HFF-Myc (cell line): ENCODE measurements at regions not wholly inside any gene's neighbourhood (a gene's known extent, or its start where the extent isn't known, plus 50 kb on each side); places are given as distances from the start of the nearest gene placed in this dataset.

Experiments used
- DNase-seq: peaks from one replicate; pipeline ENCODE4 v3.0.0-alpha.2; 2011; ENCODE audit warnings: low read depth; ENCODE audit errors: extremely low read depth
- H3K4me3 ChIP-seq: replicated peaks from 2 replicates; pipeline ENCODE4 v1.5.1; 2011; ENCODE audit warnings: low read depth, mild to moderate bottlenecking, control low read depth, low read length
- CTCF ChIP-seq: IDR thresholded peaks from 2 replicates; pipeline ENCODE4 v1.5.1; 2012; ENCODE audit warnings: mild to moderate bottlenecking, low read depth, low read length, control low read depth; ENCODE audit errors: missing control alignments

- H3K4me3 ChIP-seq = no peak overlapping the region
- DNase-seq = no peak
- TF ChIP-seq CTCF = no peak
These were observed 350.1 kb downstream of the FOXO1 start for GRCh38 chr13:40316301-40316700.

- DNase-seq = no peak
- TF ChIP-seq CTCF = no peak
- no peak overlapping the region for H3K4me3 ChIP-seq
These were observed 348.5 kb downstream of the FOXO1 start for GRCh38 chr13:40317980-40318327.

- TF ChIP-seq CTCF = no peak
- no peak overlapping the region for H3K4me3 ChIP-seq
- no peak for DNase-seq
These were observed 348.1 kb downstream of the FOXO1 start for GRCh38 chr13:40318366-40318765.

GRCh38 chr13:40319699-40320579 is 346.5 kb downstream of the FOXO1 start:
- no peak for DNase-seq
- no peak overlapping the region for H3K4me3 ChIP-seq
- no peak for TF ChIP-seq CTCF

- no peak for TF ChIP-seq CTCF
- no peak overlapping the region for H3K4me3 ChIP-seq
- DNase-seq = no peak
These were observed 338.4 kb downstream of the FOXO1 start for GRCh38 chr13:40328091-40328490.

GRCh38 chr13:40329781-40330485 is 336.5 kb downstream of the FOXO1 start:
- DNase-seq = no peak
- no peak for TF ChIP-seq CTCF
- H3K4me3 ChIP-seq = no peak overlapping the region
